ENCODE measurements at regions not wholly inside any gene's neighbourhood (a gene's known extent, or its start where the extent isn't known, plus 50 kb on each side); places are given as distances from the start of the nearest gene placed in this dataset.
"Not testable (repeated sequence)": the region's sequence is repeated elsewhere in the genome, so short reads cannot be mapped to it uniquely, and the experiment has no call there.

- Histone ChIP-seq H3K4me3 (no peak overlapping the region), H3K27ac (no peak overlapping the region), H3K9me3 (no peaks in the 10 kb centered on the region), H3K4me1 (no peaks in the 10 kb centered on the region), H3K27me3 (replicated peaks in 1 of 7) (no peaks in the 10 kb centered on the region), H3K36me3 (no peaks in the 10 kb centered on the region)
- TF ChIP-seq CTCF (IDR thresholded peaks at IDR 0.05 in 8 of 11, conservative IDR thresholded peaks at IDR 0.05 in 3 of 11) = no peak
- no peak for TF ChIP-seq POLR2A (IDR thresholded peaks at IDR 0.05)
- TF ChIP-seq POLR2AphosphoS5 (IDR thresholded peaks at IDR 0.05) = no peak
- intact Hi-C loops (cut with DNase I; ENCODE audit: low total_unique reads) = no loop called here
- no peak for DNase-seq
Measured at GRCh38 chr2:180776921-180777320, 203.5 kb upstream of the UBE2E3 start.

- Histone ChIP-seq H3K27ac (no peak overlapping the region), H3K4me3 (no peak overlapping the region), H3K27me3 (replicated peaks in 1 of 7) (no peaks in the 10 kb centered on the region), H3K36me3 (no peaks in the 10 kb centered on the region), H3K9me3 (no peaks in the 10 kb centered on the region), H3K4me1 (no peaks in the 10 kb centered on the region)
- TF ChIP-seq POLR2A (IDR thresholded peaks at IDR 0.05) (no peak), CTCF (IDR thresholded peaks at IDR 0.05 in 8 of 11, conservative IDR thresholded peaks at IDR 0.05 in 3 of 11) (no peak), POLR2AphosphoS5 (IDR thresholded peaks at IDR 0.05) (no peak)
- intact Hi-C loops (cut with DNase I; ENCODE audit: low total_unique reads) = no loop called here
- no peak for DNase-seq
- 67 to 90% (median 70%) methylated on average over 3 of the region's 3 CpGs for WGBS, 5 donors
Measured at GRCh38 chr2:180775711-180776110, 204.7 kb upstream of the UBE2E3 start.

GRCh38 chr2:180765316-180765715 lies 215.1 kb upstream of the UBE2E3 start:
- WGBS, 5 donors = 67 to 85% (median 73%) methylated on average over 6 of the region's 6 CpGs
- intact Hi-C loops (cut with DNase I; ENCODE audit: low total_unique reads); DNase-seq: not testable (repeated sequence)

GRCh38 chr2:180763263-180763989 lies 217.0 kb upstream of the UBE2E3 start:
- H3K27me3 ChIP-seq (replicated peaks in 1 of 7) = peaks cover 0 to 6% (median 0%) of the 10 kb centered on the region in 7 donors
- TF ChIP-seq POLR2AphosphoS5 (IDR thresholded peaks at IDR 0.05) = no peak
- TF ChIP-seq POLR2A (IDR thresholded peaks at IDR 0.05) = no peak
- TF ChIP-seq CTCF (IDR thresholded peaks at IDR 0.05 in 8 of 11, conservative IDR thresholded peaks at IDR 0.05 in 3 of 11) = no peak
- no peaks in the 10 kb centered on the region for H3K4me1 ChIP-seq
- H3K4me3 ChIP-seq = no peak overlapping the region
- 65 to 80% (median 77%) methylated on average over 2 of the region's 2 CpGs for WGBS, 5 donors
- H3K27ac ChIP-seq = no peak overlapping the region
- H3K9me3 ChIP-seq = no peaks in the 10 kb centered on the region
- H3K36me3 ChIP-seq = no peaks in the 10 kb centered on the region
- no peak for DNase-seq
- intact Hi-C loops (cut with DNase I; ENCODE audit: low total_unique reads) = no loop called here

More at GRCh38 chr2:180765316-180765715, 215.1 kb upstream of the UBE2E3 start:
- H3K4me3 ChIP-seq; H3K36me3 ChIP-seq; H3K27ac ChIP-seq; H3K27me3 ChIP-seq (replicated peaks in 1 of 7); H3K9me3 ChIP-seq; H3K4me1 ChIP-seq: not testable (repeated sequence)

All from spleen (tissue), 11 donors.